Loucy (cell line): ENCODE measurements at regions not wholly inside any gene's neighbourhood (a gene's known extent, or its start where the extent isn't known, plus 50 kb on each side); places are given as distances from the start of the nearest gene placed in this dataset.

ENCODE experiments used
- H2AFZ ChIP-seq: fragments of 200-600 bp; sonication (generic); 2 replicates; pipeline ENCODE4 v1.6.0; 2016; ENCODE audit warnings: antibody characterized with exemption, mild to moderate bottlenecking, low read length, moderate library complexity
- H3F3A ChIP-seq: fragments of 200-600 bp; 2 replicates; pipeline ENCODE4 v1.6.0; 2016; ENCODE audit warnings: antibody characterized with exemption, low read depth, mild to moderate bottlenecking
- H3K27me3 ChIP-seq: fragments of 200-600 bp; sonication (generic); 2 replicates; pipeline ENCODE4 v1.6.1; 2014; ENCODE audit warnings: low read length, mild to moderate bottlenecking; ENCODE audit not compliant: insufficient read depth, poor library complexity, severe bottlenecking
- H3K36me3 ChIP-seq: fragments of 200-600 bp; sonication (generic); 2 replicates; pipeline ENCODE4 v1.6.1; 2016; ENCODE audit warnings: low read length; ENCODE audit not compliant: insufficient read depth
- H3K4me1 ChIP-seq: fragments of 200-600 bp; sonication (generic); 2 replicates; pipeline ENCODE4 v1.5.1; 2014; ENCODE audit warnings: low read length, mild to moderate bottlenecking; ENCODE audit not compliant: insufficient read depth, poor library complexity, severe bottlenecking
- H3K4me2 ChIP-seq: fragments of 200-600 bp; sonication (generic); 2 replicates; pipeline ENCODE4 v1.6.0; 2014; ENCODE audit warnings: antibody characterized with exemption, low read length, low read depth, mild to moderate bottlenecking; ENCODE audit not compliant: poor library complexity, severe bottlenecking
- H3K4me3 ChIP-seq: fragments of 200-600 bp; sonication (generic); 2 replicates; pipeline ENCODE4 v1.5.1; 2014; ENCODE audit warnings: low read length, mild to moderate bottlenecking, mixed read lengths; ENCODE audit not compliant: poor library complexity, severe bottlenecking
- H3K79me2 ChIP-seq: fragments of 200-600 bp; sonication (generic); 2 replicates; pipeline ENCODE4 v1.6.1; 2014; ENCODE audit warnings: low read length; ENCODE audit not compliant: insufficient read depth
- H3K9ac ChIP-seq: fragments of 200-600 bp; sonication (generic); 2 replicates; pipeline ENCODE4 v1.6.0; 2014; ENCODE audit warnings: mild to moderate bottlenecking, low read depth, low read length, moderate library complexity; ENCODE audit not compliant: poor library complexity, severe bottlenecking
- H3K9me2 ChIP-seq: fragments of 200-600 bp; sonication (generic); replicated peaks from 2 replicates; pipeline ENCODE4 v1.6.1; 2016; ENCODE audit warnings: low read depth, low read length, mixed read lengths
- H3K9me3 ChIP-seq: fragments of 200-600 bp; sonication (generic); 2 replicates; pipeline ENCODE4 v1.6.1; 2014; ENCODE audit warnings: mild to moderate bottlenecking, antibody characterized with exemption, low read length, low read depth; ENCODE audit not compliant: insufficient read depth
- H4K20me1 ChIP-seq: fragments of 200-600 bp; sonication (generic); 2 replicates; pipeline ENCODE4 v1.6.0; 2014; ENCODE audit warnings: antibody characterized with exemption, low read length, mild to moderate bottlenecking; ENCODE audit not compliant: insufficient read depth, poor library complexity, severe bottlenecking
- CTCF ChIP-seq: fragments of 200-600 bp; sonication (generic); conservative IDR thresholded peaks from 2 replicates; pipeline ENCODE4 v1.5.1; 2014; ENCODE audit warnings: mild to moderate bottlenecking, antibody characterized with exemption, low read length
- EZH2phosphoT487 ChIP-seq: fragments of 200-600 bp; IDR thresholded peaks from 2 replicates; pipeline ENCODE4 v1.6.1; 2018; ENCODE audit warnings: antibody characterized with exemption, mild to moderate bottlenecking, moderate library complexity, borderline replicate concordance

GRCh38 chr5:38059876-38060275 lies 198.5 kb upstream of the EGFLAM start:
- no peaks in the 10 kb centered on the region for H3K79me2 ChIP-seq
- no peaks in the 10 kb centered on the region for H3K27me3 ChIP-seq
- H2AFZ ChIP-seq, result no peak overlapping the region
- H3F3A ChIP-seq, result no peaks in the 10 kb centered on the region
- H3K4me2 ChIP-seq, result no peak overlapping the region
- no peaks in the 10 kb centered on the region for H3K9me2 ChIP-seq
- no peaks in the 10 kb centered on the region for H3K9me3 ChIP-seq
- TF ChIP-seq CTCF (no peak), EZH2phosphoT487 (no peak)
- H4K20me1 ChIP-seq, result no peaks in the 10 kb centered on the region
- H3K4me3 ChIP-seq, result no peak overlapping the region
- no peaks in the 10 kb centered on the region for H3K4me1 ChIP-seq
- no peaks in the 10 kb centered on the region for H3K36me3 ChIP-seq
- H3K9ac ChIP-seq, result no peak overlapping the region

- TF ChIP-seq EZH2phosphoT487 (no peak), CTCF (no peak)
- Histone ChIP-seq H3F3A (no peaks in the 10 kb centered on the region), H3K36me3 (no peaks in the 10 kb centered on the region), H2AFZ (no peak overlapping the region), H3K4me3 (no peak overlapping the region), H3K9me2 (no peaks in the 10 kb centered on the region), H4K20me1 (no peaks in the 10 kb centered on the region), H3K27me3 (no peaks in the 10 kb centered on the region), H3K9me3 (no peaks in the 10 kb centered on the region), H3K9ac (no peak overlapping the region), H3K4me1 (peaks cover 5% of the 10 kb centered on the region), H3K4me2 (no peak overlapping the region), H3K79me2 (no peaks in the 10 kb centered on the region)
These were observed 206.4 kb upstream of the EGFLAM start for GRCh38 chr5:38051711-38052511.

- Histone ChIP-seq H3K9ac (no peak overlapping the region), H3K79me2 (no peaks in the 10 kb centered on the region), H3K9me2 (no peaks in the 10 kb centered on the region), H3K27me3 (no peaks in the 10 kb centered on the region), H3K4me2 (no peak overlapping the region), H3K4me1 (peaks cover 5% of the 10 kb centered on the region), H3K9me3 (no peaks in the 10 kb centered on the region), H3K36me3 (no peaks in the 10 kb centered on the region), H3K4me3 (no peak overlapping the region), H2AFZ (peak overlapping the region; percentile 73), H4K20me1 (no peaks in the 10 kb centered on the region), H3F3A (no peaks in the 10 kb centered on the region)
- TF ChIP-seq EZH2phosphoT487, result no peak
- TF ChIP-seq CTCF, result no peak
These were observed 208.6 kb upstream of the GDNF start for GRCh38 chr5:38048400-38048799.
